22Rv1 (cell line): ENCODE measurements at regions not wholly inside any gene's neighbourhood (a gene's known extent, or its start where the extent isn't known, plus 50 kb on each side); places are given as distances from the start of the nearest gene placed in this dataset.
A peak's percentile ranks its signal among the peaks of the same experiment; 100 is the strongest.

ENCODE experiments used
- H3K27ac ChIP-seq: fragments of 450-650 bp; 2 replicates; pipeline ENCODE4 v1.5.1; 2017
- ZFX ChIP-seq: fragments of 450-650 bp; IDR thresholded peaks from 2 replicates; pipeline ENCODE4 v1.6.1; 2017; ENCODE audit warnings: antibody characterized with exemption, borderline replicate concordance
- TF ChIP-seq, protein P1 (sequence below): fragments of 450-650 bp; IDR thresholded peaks from 2 replicates; pipeline ENCODE4 v1.5.1; 2017; ENCODE audit warnings: mild to moderate bottlenecking

DNA sequence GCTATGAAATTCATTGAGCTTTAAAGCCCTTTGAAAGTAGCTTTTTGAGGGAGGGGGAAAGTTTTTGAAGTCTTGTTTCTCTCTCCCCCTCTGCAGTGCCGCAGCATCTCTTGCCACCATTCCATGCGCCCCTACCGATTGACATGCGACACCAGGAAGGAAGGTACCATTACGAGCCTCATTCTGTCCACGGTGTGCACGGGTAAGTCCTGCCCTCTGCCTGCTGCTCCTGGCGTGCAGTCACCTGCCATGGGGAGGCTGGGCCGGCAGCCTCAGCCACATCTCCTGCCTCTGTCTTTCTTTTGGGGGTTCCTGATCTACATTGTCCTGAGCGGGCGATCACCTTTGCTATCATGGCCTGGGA is 191.6 kb downstream of the GLI2 start:
- H3K27ac ChIP-seq = no peak overlapping the region
- no peak for TF ChIP-seq ZFX
- TF ChIP-seq, protein P1, sequence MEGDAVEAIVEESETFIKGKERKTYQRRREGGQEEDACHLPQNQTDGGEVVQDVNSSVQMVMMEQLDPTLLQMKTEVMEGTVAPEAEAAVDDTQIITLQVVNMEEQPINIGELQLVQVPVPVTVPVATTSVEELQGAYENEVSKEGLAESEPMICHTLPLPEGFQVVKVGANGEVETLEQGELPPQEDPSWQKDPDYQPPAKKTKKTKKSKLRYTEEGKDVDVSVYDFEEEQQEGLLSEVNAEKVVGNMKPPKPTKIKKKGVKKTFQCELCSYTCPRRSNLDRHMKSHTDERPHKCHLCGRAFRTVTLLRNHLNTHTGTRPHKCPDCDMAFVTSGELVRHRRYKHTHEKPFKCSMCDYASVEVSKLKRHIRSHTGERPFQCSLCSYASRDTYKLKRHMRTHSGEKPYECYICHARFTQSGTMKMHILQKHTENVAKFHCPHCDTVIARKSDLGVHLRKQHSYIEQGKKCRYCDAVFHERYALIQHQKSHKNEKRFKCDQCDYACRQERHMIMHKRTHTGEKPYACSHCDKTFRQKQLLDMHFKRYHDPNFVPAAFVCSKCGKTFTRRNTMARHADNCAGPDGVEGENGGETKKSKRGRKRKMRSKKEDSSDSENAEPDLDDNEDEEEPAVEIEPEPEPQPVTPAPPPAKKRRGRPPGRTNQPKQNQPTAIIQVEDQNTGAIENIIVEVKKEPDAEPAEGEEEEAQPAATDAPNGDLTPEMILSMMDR = no peak

DNA sequence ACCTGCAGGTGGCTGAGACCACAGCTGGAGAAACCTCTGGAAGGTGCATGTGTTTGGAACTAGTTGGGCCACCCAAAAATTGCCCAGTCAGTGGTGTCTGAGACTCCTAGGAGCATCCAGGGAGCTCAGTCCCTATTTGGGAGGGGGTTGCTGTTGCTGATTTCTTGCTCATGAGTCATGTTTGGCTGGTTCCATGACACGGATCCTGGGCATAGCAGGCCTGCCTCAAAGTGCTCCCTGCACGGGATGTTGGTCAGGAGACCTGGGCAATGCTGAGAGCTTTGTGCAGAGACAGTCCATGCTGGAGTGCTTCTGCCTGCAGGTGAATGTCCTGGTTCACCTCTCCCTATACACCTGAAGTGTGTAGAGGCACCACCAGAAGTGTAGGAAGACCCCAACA is 194.2 kb downstream of the GLI2 start:
- TF ChIP-seq ZFX = no peak
- TF ChIP-seq, protein P1 = no peak
- H3K27ac ChIP-seq = no peak overlapping the region

GRCh38 chr2:120930236-120930635 is 194.6 kb downstream of the GLI2 start:
- TF ChIP-seq ZFX = no peak
- TF ChIP-seq, protein P1 = no peak
- no peak overlapping the region for H3K27ac ChIP-seq

- no peak overlapping the region for H3K27ac ChIP-seq
- TF ChIP-seq ZFX = no peak
- TF ChIP-seq, protein P1 = no peak
Measured at GRCh38 chr2:120930864-120931263, 195.2 kb downstream of the GLI2 start.

GRCh38 chr2:120932472-120932871 is 196.8 kb downstream of the GLI2 start:
- no peak overlapping the region for H3K27ac ChIP-seq
- TF ChIP-seq ZFX = no peak
- TF ChIP-seq, protein P1 = no peak

DNA sequence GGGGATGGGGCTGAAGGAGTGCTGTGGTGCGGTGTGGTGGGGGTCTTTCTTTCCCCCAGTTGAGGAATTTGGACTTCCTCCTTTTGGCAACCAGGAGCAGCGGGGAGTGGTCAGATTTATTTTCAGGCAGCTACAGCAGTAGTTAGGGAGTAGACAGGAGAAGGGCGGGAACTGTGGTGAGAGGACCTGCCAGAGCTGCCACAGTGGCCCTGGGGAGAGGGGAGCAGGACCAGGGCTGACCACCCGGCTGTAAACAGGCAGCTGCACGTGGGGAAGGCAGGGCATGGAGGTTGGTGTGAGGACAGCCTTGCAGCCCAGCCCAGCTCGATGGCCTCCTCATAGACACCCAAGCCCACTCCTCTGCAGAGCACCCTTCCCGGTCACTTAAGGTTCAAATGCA is 197.2 kb downstream of the GLI2 start:
- H3K27ac ChIP-seq = no peak overlapping the region
- TF ChIP-seq, protein P1 = no peak
- no peak for TF ChIP-seq ZFX

DNA sequence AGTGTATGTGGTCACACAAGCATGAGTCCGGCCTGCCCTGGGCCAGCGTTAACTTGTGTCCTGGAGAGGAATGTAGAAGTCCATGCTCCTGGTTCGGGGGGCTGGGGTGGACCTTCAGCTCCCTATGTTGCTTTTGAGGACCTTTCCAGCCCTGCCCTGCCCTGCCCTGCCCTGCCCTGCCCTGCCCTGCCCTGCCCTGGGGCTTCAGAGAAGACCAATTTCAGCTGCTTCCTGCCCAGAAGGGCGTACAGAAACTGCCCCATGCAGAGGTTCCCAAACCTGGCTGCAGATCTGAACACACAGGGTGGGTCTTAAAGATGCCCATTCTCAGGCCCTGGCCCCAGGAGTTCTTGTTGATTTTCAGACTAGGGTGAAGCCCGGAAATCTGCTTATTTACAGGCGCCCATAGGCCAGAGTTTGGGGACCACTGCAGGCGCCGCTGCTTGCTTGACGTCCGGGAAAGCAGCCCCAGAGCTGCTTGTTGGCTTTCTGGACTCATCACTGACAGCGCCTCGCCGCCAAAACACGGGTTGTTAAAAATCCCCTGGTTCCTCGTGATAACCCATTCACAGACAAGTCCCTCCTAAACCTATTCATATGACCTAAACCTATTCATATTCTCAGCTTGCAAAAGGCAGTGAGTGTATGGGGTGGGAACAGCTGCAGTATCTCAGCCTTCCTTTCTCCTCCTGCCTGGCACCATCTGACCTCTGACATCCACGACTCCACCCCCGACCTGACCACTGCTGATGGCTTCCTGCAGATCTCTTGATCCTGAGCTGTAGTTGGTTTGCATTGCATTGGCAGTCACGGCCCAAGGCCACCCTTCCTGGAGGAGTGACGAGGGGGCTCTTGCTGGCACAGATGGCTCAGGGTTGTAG is 198.3 kb downstream of the GLI2 start:
- peak overlapping the region; percentile 57; the same call in 1 of the 2 replicates for H3K27ac ChIP-seq
- no peak for TF ChIP-seq ZFX
- TF ChIP-seq, protein P1 = no peak
